Stimulated activated effector memory CD8-positive, alpha-beta T cell treated with anti-CD3 and anti-CD28 coated beads, Interleukin-12 subunit alpha, Interleukin-12 subunit beta, amount 100 ng/mL, for 72 hours (primary cell): ENCODE measurements at regions not wholly inside any gene's neighbourhood (a gene's known extent, or its start where the extent isn't known, plus 50 kb on each side); places are given as distances from the start of the nearest gene placed in this dataset.
"Not testable (repeated sequence)": the region's sequence is repeated elsewhere in the genome, so short reads cannot be mapped to it uniquely, and the experiment has no call there.

Experiments
- ATAC-seq: fragments of 150-1000 bp; cut with Tn5 transposase; 2 replicates; pipeline ENCODE4 v1.10.0; 2021
- DNase-seq, 2 donors: peaks; one replicate each; pipeline ENCODE4 v3.0.0; 2021 to 2022; ENCODE audit warnings: low spot score in 2 of 2
- H3K27ac Mint-ChIP-seq: one replicate; pipeline ENCODE4 v1.8.0; 2022; ENCODE audit warnings: mild to moderate bottlenecking, mixed read lengths
- H3K36me3 Mint-ChIP-seq: one replicate; pipeline ENCODE4 v1.8.0; 2022; ENCODE audit warnings: mild to moderate bottlenecking, mixed read lengths
- H3K4me1 Mint-ChIP-seq: one replicate; pipeline ENCODE4 v1.8.0; 2022; ENCODE audit warnings: mixed read lengths
- H3K4me3 Mint-ChIP-seq: one replicate; pipeline ENCODE4 v1.8.0; 2022; ENCODE audit warnings: mild to moderate bottlenecking, mixed read lengths
- H3K9me3 Mint-ChIP-seq: one replicate; pipeline ENCODE4 v1.8.0; 2022; ENCODE audit warnings: mixed read lengths

GRCh38 chrX:128759177-128759576, 707.0 kb upstream of the ACTRT1 start:
- ATAC-seq (no peak), DNase-seq (no peak)
- no peak overlapping the region for H3K4me3 Mint-ChIP-seq
- H3K36me3 Mint-ChIP-seq = no peaks in the 10 kb centered on the region
- H3K9me3 Mint-ChIP-seq = peaks cover 4% of the 10 kb centered on the region
- no peak overlapping the region for H3K27ac Mint-ChIP-seq
- H3K4me1 Mint-ChIP-seq = no peaks in the 10 kb centered on the region

- DNase-seq = no peak
- Mint-ChIP-seq H3K9me3 (peaks cover 5% of the 10 kb centered on the region), H3K36me3 (no peaks in the 10 kb centered on the region), H3K4me3 (no peak overlapping the region), H3K4me1 (no peaks in the 10 kb centered on the region), H3K27ac (no peak overlapping the region)
- ATAC-seq = no peak
These were observed 701.9 kb upstream of the ACTRT1 start for GRCh38 chrX:128754130-128754529.

- Mint-ChIP-seq H3K4me3 (no peak overlapping the region), H3K4me1 (no peaks in the 10 kb centered on the region), H3K9me3 (peaks cover 3% of the 10 kb centered on the region), H3K27ac (no peak overlapping the region), H3K36me3 (no peaks in the 10 kb centered on the region)
- no peak for DNase-seq
- no peak for ATAC-seq
These were observed 687.3 kb upstream of the ACTRT1 start for GRCh38 chrX:128739539-128739938.

GRCh38 chrX:128728943-128729342, 676.7 kb upstream of the ACTRT1 start:
- ATAC-seq (no peak), DNase-seq (no peak)
- Mint-ChIP-seq H3K4me1 (no peaks in the 10 kb centered on the region), H3K9me3 (no peaks in the 10 kb centered on the region), H3K4me3 (no peak overlapping the region), H3K36me3 (no peaks in the 10 kb centered on the region), H3K27ac (no peak overlapping the region)

GRCh38 chrX:128717635-128718578, 665.7 kb upstream of the ACTRT1 start:
- no peak for DNase-seq
- H3K9me3 Mint-ChIP-seq = no peaks in the 10 kb centered on the region
- H3K36me3 Mint-ChIP-seq = no peaks in the 10 kb centered on the region
- no peak overlapping the region for H3K4me3 Mint-ChIP-seq
- H3K4me1 Mint-ChIP-seq = no peaks in the 10 kb centered on the region
- no peak overlapping the region for H3K27ac Mint-ChIP-seq
- ATAC-seq = no peak

GRCh38 chrX:128714425-128714824, 662.2 kb upstream of the ACTRT1 start:
- no peaks in the 10 kb centered on the region for H3K4me1 Mint-ChIP-seq
- H3K4me3 Mint-ChIP-seq = no peak overlapping the region
- ATAC-seq (no peak), DNase-seq (no peak)
- peaks cover 2% of the 10 kb centered on the region for H3K9me3 Mint-ChIP-seq
- H3K36me3 Mint-ChIP-seq = no peaks in the 10 kb centered on the region
- H3K27ac Mint-ChIP-seq = no peak overlapping the region

- Mint-ChIP-seq H3K36me3 (no peaks in the 10 kb centered on the region), H3K27ac (no peak overlapping the region), H3K9me3 (peaks cover 4% of the 10 kb centered on the region), H3K4me1 (no peaks in the 10 kb centered on the region), H3K4me3 (no peak overlapping the region)
- no peak for ATAC-seq
- DNase-seq = no peak
These were observed 647.6 kb upstream of the ACTRT1 start for GRCh38 chrX:128699716-128700285.

GRCh38 chrX:128698573-128699181, 646.5 kb upstream of the ACTRT1 start:
- no peak for ATAC-seq
- no peaks in the 10 kb centered on the region for H3K4me1 Mint-ChIP-seq
- no peak overlapping the region for H3K4me3 Mint-ChIP-seq
- H3K27ac Mint-ChIP-seq = no peak overlapping the region
- no peaks in the 10 kb centered on the region for H3K36me3 Mint-ChIP-seq
- H3K9me3 Mint-ChIP-seq = peaks cover 6% of the 10 kb centered on the region
- no peak for DNase-seq

GRCh38 chrX:128691872-128692271, 639.7 kb upstream of the ACTRT1 start:
- ATAC-seq (no peak), DNase-seq (no peak)
- peaks cover 2% of the 10 kb centered on the region for H3K9me3 Mint-ChIP-seq
- H3K4me1 Mint-ChIP-seq = no peaks in the 10 kb centered on the region
- no peak overlapping the region for H3K4me3 Mint-ChIP-seq
- H3K36me3 Mint-ChIP-seq = no peaks in the 10 kb centered on the region
- no peak overlapping the region for H3K27ac Mint-ChIP-seq

GRCh38 chrX:128685387-128685786, 633.2 kb upstream of the ACTRT1 start:
- Mint-ChIP-seq H3K4me3 (no peak overlapping the region), H3K9me3 (peaks cover 7% of the 10 kb centered on the region), H3K4me1 (no peaks in the 10 kb centered on the region), H3K27ac (no peak overlapping the region), H3K36me3 (no peaks in the 10 kb centered on the region)
- no peak for ATAC-seq
- no peak for DNase-seq

- DNase-seq (no peak), ATAC-seq (no peak)
- H3K4me3 Mint-ChIP-seq = no peak overlapping the region
- H3K27ac Mint-ChIP-seq = no peak overlapping the region
- H3K36me3 Mint-ChIP-seq = no peaks in the 10 kb centered on the region
- H3K9me3 Mint-ChIP-seq = peaks cover 3% of the 10 kb centered on the region
- H3K4me1 Mint-ChIP-seq = no peaks in the 10 kb centered on the region
These were observed 624.4 kb upstream of the ACTRT1 start for GRCh38 chrX:128676651-128677050.

- ATAC-seq, H3K9me3 Mint-ChIP-seq, H3K4me3 Mint-ChIP-seq, H3K4me1 Mint-ChIP-seq, DNase-seq, H3K36me3 Mint-ChIP-seq, H3K27ac Mint-ChIP-seq: not testable (repeated sequence)
These were observed 622.3 kb upstream of the ACTRT1 start for GRCh38 chrX:128674326-128675086.

- Mint-ChIP-seq H3K9me3 (peaks cover 3% of the 10 kb centered on the region), H3K27ac (no peak overlapping the region), H3K4me3 (no peak overlapping the region), H3K4me1 (no peaks in the 10 kb centered on the region), H3K36me3 (no peaks in the 10 kb centered on the region)
- ATAC-seq (no peak), DNase-seq (no peak)
These were observed 612.0 kb upstream of the ACTRT1 start for GRCh38 chrX:128664211-128664610.

GRCh38 chrX:128653524-128654060, 601.4 kb upstream of the ACTRT1 start:
- Mint-ChIP-seq H3K36me3 (no peaks in the 10 kb centered on the region), H3K4me1 (no peaks in the 10 kb centered on the region), H3K4me3 (no peak overlapping the region), H3K9me3 (no peaks in the 10 kb centered on the region), H3K27ac (no peak overlapping the region)
- no peak for DNase-seq
- no peak for ATAC-seq

GRCh38 chrX:128650326-128650725, 598.1 kb upstream of the ACTRT1 start:
- H3K4me1 Mint-ChIP-seq = no peaks in the 10 kb centered on the region
- DNase-seq (no peak), ATAC-seq (no peak)
- H3K9me3 Mint-ChIP-seq = peaks cover 3% of the 10 kb centered on the region
- H3K27ac Mint-ChIP-seq = no peak overlapping the region
- no peak overlapping the region for H3K4me3 Mint-ChIP-seq
- H3K36me3 Mint-ChIP-seq = no peaks in the 10 kb centered on the region
